ENCODE measurements at regions not wholly inside any gene's neighbourhood (a gene's known extent, or its start where the extent isn't known, plus 50 kb on each side); places are given as distances from the start of the nearest gene placed in this dataset.

DNA sequence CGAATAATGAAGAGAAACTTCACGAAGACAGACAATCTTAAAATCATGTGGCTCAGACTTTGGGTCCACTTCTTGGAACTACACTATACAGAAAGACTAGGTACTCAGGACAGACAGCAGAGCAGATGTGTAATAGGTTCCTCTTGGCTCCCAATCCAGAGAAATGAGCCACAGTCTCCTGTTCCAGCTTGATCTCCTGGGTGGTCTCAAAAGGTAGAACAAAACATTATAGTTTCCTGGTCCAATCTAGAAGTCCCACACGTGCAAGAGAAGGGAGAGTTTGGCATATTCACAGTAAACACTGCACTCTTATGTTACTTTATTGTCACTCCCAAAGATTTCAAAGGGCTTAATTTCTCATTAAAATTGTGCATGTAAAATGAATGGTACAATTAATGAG lies 134.5 kb upstream of the FIBIN start:
- Histone ChIP-seq H2BK20ac (ENCODE audit: low read depth, low read length, poor library complexity, severe bottlenecking) (no peak overlapping the region), H3K27me3 (ENCODE audit: insufficient read depth, low read length) (no peaks in the 10 kb centered on the region), H3K27ac (ENCODE audit: insufficient read length, low read depth, low read length) (no peak overlapping the region), H4K5ac (ENCODE audit: insufficient read length, low read depth, low read length) (no peak overlapping the region), H3K23ac (ENCODE audit: insufficient read length, low read depth, low read length) (no peak overlapping the region), H3K56ac (ENCODE audit: insufficient read length, low read depth, low read length) (no peak overlapping the region), H4K91ac (ENCODE audit: insufficient read length, low read depth, low read length) (no peak overlapping the region), H3K4me1 (ENCODE audit: insufficient read depth, low read length) (no peaks in the 10 kb centered on the region), H3K14ac (ENCODE audit: insufficient read depth, low read length) (no peak overlapping the region), H2BK12ac (ENCODE audit: insufficient read length, low read depth, low read length) (no peak overlapping the region), H3T11ph (ENCODE audit: low read length) (no peak overlapping the region), H3K9me3 (ENCODE audit: control insufficient read depth, low read depth, low read length) (no peaks in the 10 kb centered on the region), H3K23me2 (ENCODE audit: insufficient read length, low read depth, low read length, poor library complexity, severe bottlenecking) (no peaks in the 10 kb centered on the region), H2AK5ac (ENCODE audit: insufficient read length, low read length) (no peak overlapping the region), H2BK15ac (ENCODE audit: low read depth, low read length) (no peak overlapping the region), H3K4me2 (ENCODE audit: insufficient read depth, insufficient read length, low read length) (no peak overlapping the region), H4K20me1 (ENCODE audit: control insufficient read depth, insufficient read depth, insufficient read length) (no peaks in the 10 kb centered on the region), H3K79me2 (ENCODE audit: insufficient read depth, low read length) (no peaks in the 10 kb centered on the region), H2BK120ac (ENCODE audit: low read depth, low read length, poor library complexity, severe bottlenecking) (no peak overlapping the region), H2BK5ac (ENCODE audit: insufficient read length, low read length) (no peak overlapping the region), H3K4ac (ENCODE audit: low read depth, low read length) (no peak overlapping the region), H4K8ac (replicated peaks; ENCODE audit: insufficient read length, low read depth, low read length) (no peak overlapping the region), H3K18ac (ENCODE audit: insufficient read length, low read depth, low read length) (no peak overlapping the region), H2AFZ (ENCODE audit: low read length) (no peak overlapping the region), H3K9ac (ENCODE audit: extremely low read depth, insufficient read length, low read length) (no peak overlapping the region), H3K79me1 (ENCODE audit: insufficient read depth, low read depth, low read length, poor library complexity, severe bottlenecking) (no peaks in the 10 kb centered on the region)
- Mint-ChIP-seq H3K4me1 (no peaks in the 10 kb centered on the region), H3K4me3 (no peak overlapping the region), H3K9me3 (no peaks in the 10 kb centered on the region), H3K36me3 (ENCODE audit: insufficient read depth in 1 of 3, low read depth in 3 of 3) (no peaks in the 10 kb centered on the region), H3K27ac (no peak overlapping the region), H3K27me3 (ENCODE audit: low read depth) (no peaks in the 10 kb centered on the region)
- WGBS (ENCODE audit: extremely low coverage, insufficient read length, low lambda C conversion rate), result no CpG with 5 or more reads among the region's 3 CpGs
- DNase-seq, result no peak
- TF ChIP-seq, protein P1, sequence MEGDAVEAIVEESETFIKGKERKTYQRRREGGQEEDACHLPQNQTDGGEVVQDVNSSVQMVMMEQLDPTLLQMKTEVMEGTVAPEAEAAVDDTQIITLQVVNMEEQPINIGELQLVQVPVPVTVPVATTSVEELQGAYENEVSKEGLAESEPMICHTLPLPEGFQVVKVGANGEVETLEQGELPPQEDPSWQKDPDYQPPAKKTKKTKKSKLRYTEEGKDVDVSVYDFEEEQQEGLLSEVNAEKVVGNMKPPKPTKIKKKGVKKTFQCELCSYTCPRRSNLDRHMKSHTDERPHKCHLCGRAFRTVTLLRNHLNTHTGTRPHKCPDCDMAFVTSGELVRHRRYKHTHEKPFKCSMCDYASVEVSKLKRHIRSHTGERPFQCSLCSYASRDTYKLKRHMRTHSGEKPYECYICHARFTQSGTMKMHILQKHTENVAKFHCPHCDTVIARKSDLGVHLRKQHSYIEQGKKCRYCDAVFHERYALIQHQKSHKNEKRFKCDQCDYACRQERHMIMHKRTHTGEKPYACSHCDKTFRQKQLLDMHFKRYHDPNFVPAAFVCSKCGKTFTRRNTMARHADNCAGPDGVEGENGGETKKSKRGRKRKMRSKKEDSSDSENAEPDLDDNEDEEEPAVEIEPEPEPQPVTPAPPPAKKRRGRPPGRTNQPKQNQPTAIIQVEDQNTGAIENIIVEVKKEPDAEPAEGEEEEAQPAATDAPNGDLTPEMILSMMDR (conservative IDR thresholded peaks at IDR 0.05), result no peak
